ENCODE measurements at regions not wholly inside any gene's neighbourhood (a gene's known extent, or its start where the extent isn't known, plus 50 kb on each side); places are given as distances from the start of the nearest gene placed in this dataset.
A peak's percentile ranks its signal among the peaks of the same experiment; 100 is the strongest.

- DNase-seq: no peak
These were observed 572.6 kb upstream of the EEF2KMT start for GRCh38 chr16:5670198-5670597.

GRCh38 chr16:5668553-5668952, 571.0 kb upstream of the EEF2KMT start:
- DNase-seq: no peak

- DNase-seq: no peak
These were observed 568.2 kb upstream of the EEF2KMT start for GRCh38 chr16:5665834-5666233.

- no peak for DNase-seq
These were observed 556.2 kb upstream of the EEF2KMT start for GRCh38 chr16:5653789-5654188.

GRCh38 chr16:5653041-5653440, 555.4 kb upstream of the EEF2KMT start:
- DNase-seq: no peak

GRCh38 chr16:5649762-5650743, 552.5 kb upstream of the EEF2KMT start:
- DNase-seq: no peak

GRCh38 chr16:5647051-5647450, 549.5 kb upstream of the EEF2KMT start:
- DNase-seq: no peak

- DNase-seq: no peak
These were observed 546.4 kb upstream of the EEF2KMT start for GRCh38 chr16:5643855-5644531.

- no peak for DNase-seq
These were observed 544.8 kb upstream of the EEF2KMT start for GRCh38 chr16:5642436-5642835.

- no peak for DNase-seq
These were observed 544.4 kb upstream of the EEF2KMT start for GRCh38 chr16:5642011-5642410.

GRCh38 chr16:5640883-5641282, 543.3 kb upstream of the EEF2KMT start:
- no peak for DNase-seq

- DNase-seq: no peak
These were observed 541.9 kb upstream of the EEF2KMT start for GRCh38 chr16:5639531-5639930.

- no peak for DNase-seq
These were observed 537.7 kb upstream of the EEF2KMT start for GRCh38 chr16:5635331-5635730.

- no peak for DNase-seq
These were observed 537.1 kb upstream of the EEF2KMT start for GRCh38 chr16:5634666-5635180.

GRCh38 chr16:5633845-5634440, 536.3 kb upstream of the EEF2KMT start:
- DNase-seq: peak; percentile 13

- DNase-seq: no peak
These were observed 524.8 kb upstream of the EEF2KMT start for GRCh38 chr16:5622234-5622884.

- DNase-seq: no peak
These were observed 524.2 kb upstream of the EEF2KMT start for GRCh38 chr16:5621826-5622225.

GRCh38 chr16:5619304-5619703, 521.7 kb upstream of the EEF2KMT start:
- DNase-seq: no peak

- no peak for DNase-seq
These were observed 519.2 kb upstream of the EEF2KMT start for GRCh38 chr16:5616841-5617240.

- peak; percentile 57 for DNase-seq
These were observed 518.5 kb upstream of the EEF2KMT start for GRCh38 chr16:5615868-5616642.

GRCh38 chr16:5607169-5607568, 509.6 kb upstream of the EEF2KMT start:
- DNase-seq: no peak

- no peak for DNase-seq
These were observed 507.8 kb upstream of the EEF2KMT start for GRCh38 chr16:5605404-5605803.
